OCI-LY3 (cell line): ENCODE measurements at regions not wholly inside any gene's neighbourhood (a gene's known extent, or its start where the extent isn't known, plus 50 kb on each side); places are given as distances from the start of the nearest gene placed in this dataset.

Source experiments
- CTCF ChIP-seq: fragments of 200-600, 300-600 bp; sonication (generic); IDR thresholded peaks from 2 replicates; pipeline ENCODE4 v1.5.1; 2014; ENCODE audit warnings: antibody characterized with exemption, low read length, low read depth
- EZH2phosphoT487 ChIP-seq: fragments of 200-600 bp; shearing (Covaris generic); IDR thresholded peaks from 2 replicates; pipeline ENCODE4 v1.6.1; 2018; ENCODE audit warnings: antibody characterized with exemption, mixed run types, low read depth

GRCh38 chr10:131438665-131439064 is 127.1 kb upstream of the TCERG1L start:
- TF ChIP-seq CTCF = no peak
- TF ChIP-seq EZH2phosphoT487 = no peak
